Activated B cell treated with CpG ODN at 0.5 μM for 24 hours (primary cell): ENCODE measurements at regions not wholly inside any gene's neighbourhood (a gene's known extent, or its start where the extent isn't known, plus 50 kb on each side); places are given as distances from the start of the nearest gene placed in this dataset.

ENCODE experiments used
- ATAC-seq: fragments of 200-7000 bp; cut with Tn5 transposase; one replicate; pipeline ENCODE4 v1.10.0; 2021; ENCODE audit warnings: low read depth, mild to moderate bottlenecking, moderate library complexity
- CTCF ChIA-PET: fragments of 350-600 bp; sonication (Branson Sonifier 250); formaldehyde crosslinking; loops from one replicate; lab custom pipeline; 2021; ENCODE audit warnings: antibody characterized with exemption; lab: Charles Lee
- POLR2A ChIA-PET: fragments of 350-600 bp; sonication (Branson Sonifier 250); formaldehyde crosslinking; loops from one replicate; lab custom pipeline; 2021; ENCODE audit warnings: antibody characterized with exemption; lab: Charles Lee
- DNase-seq: peaks from one replicate; pipeline ENCODE4 v3.0.0; 2022
- H3K27ac Mint-ChIP-seq: one replicate; pipeline ENCODE4 v1.8.0; 2020; ENCODE audit warnings: mixed read lengths
- H3K27me3 Mint-ChIP-seq: one replicate; pipeline ENCODE4 v1.8.0; 2021; ENCODE audit warnings: mixed read lengths
- H3K36me3 Mint-ChIP-seq: one replicate; pipeline ENCODE4 v1.8.0; 2021; ENCODE audit warnings: low read depth, mixed read lengths
- H3K4me1 Mint-ChIP-seq: one replicate; pipeline ENCODE4 v1.8.0; 2021; ENCODE audit warnings: mixed read lengths
- H3K4me3 Mint-ChIP-seq: one replicate; pipeline ENCODE4 v1.8.0; 2020; ENCODE audit warnings: mild to moderate bottlenecking, mixed read lengths
- H3K9me3 Mint-ChIP-seq: one replicate; pipeline ENCODE4 v1.8.0; 2020; ENCODE audit warnings: mixed read lengths
- intact Hi-C: fragments of 100-400 bp; cut with micrococcal nuclease; formaldehyde crosslinking; loops from one replicate; pipeline ENCODE4 v1.15.1; 2024
- TF ChIP-seq, protein P1 (sequence below): fragments of 200-600 bp; IDR thresholded peaks from one replicate; pipeline ENCODE4 v1.8.0; 2022; ENCODE audit warnings: antibody characterized with exemption, mild to moderate bottlenecking

DNA sequence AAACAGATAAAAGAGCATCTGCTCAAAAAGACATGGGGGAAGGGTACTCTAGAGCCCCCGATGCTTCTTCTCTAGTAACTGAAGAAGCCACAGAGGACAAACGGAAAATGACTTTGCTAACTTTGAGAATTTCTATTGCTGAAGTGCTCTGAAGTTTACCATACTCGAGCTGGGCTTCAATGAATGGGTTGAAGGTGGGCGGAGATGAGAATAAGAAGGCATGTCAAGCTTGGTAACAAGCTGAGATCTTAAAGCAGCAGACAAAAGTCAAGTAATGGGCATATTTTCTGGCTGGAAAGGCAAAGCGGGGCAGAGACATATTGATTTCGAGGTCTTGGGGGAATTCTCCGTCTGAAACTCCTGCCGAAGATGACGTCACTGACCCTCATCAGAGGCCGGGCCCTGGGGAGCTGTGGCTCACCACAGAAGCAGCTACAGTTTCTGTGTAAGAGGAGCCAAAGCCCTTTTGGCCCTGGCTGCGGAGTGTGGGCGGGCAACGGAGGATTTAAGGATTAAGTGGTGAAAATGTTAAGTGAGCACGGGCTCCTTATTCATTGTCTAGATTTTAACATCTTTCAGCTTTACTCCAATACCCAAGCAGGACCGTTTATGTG is 115.8 kb upstream of the SLIT3 start:
- TF ChIP-seq, protein P1, sequence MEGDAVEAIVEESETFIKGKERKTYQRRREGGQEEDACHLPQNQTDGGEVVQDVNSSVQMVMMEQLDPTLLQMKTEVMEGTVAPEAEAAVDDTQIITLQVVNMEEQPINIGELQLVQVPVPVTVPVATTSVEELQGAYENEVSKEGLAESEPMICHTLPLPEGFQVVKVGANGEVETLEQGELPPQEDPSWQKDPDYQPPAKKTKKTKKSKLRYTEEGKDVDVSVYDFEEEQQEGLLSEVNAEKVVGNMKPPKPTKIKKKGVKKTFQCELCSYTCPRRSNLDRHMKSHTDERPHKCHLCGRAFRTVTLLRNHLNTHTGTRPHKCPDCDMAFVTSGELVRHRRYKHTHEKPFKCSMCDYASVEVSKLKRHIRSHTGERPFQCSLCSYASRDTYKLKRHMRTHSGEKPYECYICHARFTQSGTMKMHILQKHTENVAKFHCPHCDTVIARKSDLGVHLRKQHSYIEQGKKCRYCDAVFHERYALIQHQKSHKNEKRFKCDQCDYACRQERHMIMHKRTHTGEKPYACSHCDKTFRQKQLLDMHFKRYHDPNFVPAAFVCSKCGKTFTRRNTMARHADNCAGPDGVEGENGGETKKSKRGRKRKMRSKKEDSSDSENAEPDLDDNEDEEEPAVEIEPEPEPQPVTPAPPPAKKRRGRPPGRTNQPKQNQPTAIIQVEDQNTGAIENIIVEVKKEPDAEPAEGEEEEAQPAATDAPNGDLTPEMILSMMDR = no peak
- peaks cover 6% of the 10 kb centered on the region for H3K4me1 Mint-ChIP-seq
- DNase-seq (peak; percentile 26), ATAC-seq (peak; percentile 70)
- no peak overlapping the region for H3K4me3 Mint-ChIP-seq
- no peaks in the 10 kb centered on the region for H3K36me3 Mint-ChIP-seq
- no peak overlapping the region for H3K27ac Mint-ChIP-seq
- CTCF ChIA-PET = no interaction called here
- intact Hi-C loops = no loop called here
- no peaks in the 10 kb centered on the region for H3K9me3 Mint-ChIP-seq
- POLR2A ChIA-PET = no interaction called here
- no peaks in the 10 kb centered on the region for H3K27me3 Mint-ChIP-seq

DNA sequence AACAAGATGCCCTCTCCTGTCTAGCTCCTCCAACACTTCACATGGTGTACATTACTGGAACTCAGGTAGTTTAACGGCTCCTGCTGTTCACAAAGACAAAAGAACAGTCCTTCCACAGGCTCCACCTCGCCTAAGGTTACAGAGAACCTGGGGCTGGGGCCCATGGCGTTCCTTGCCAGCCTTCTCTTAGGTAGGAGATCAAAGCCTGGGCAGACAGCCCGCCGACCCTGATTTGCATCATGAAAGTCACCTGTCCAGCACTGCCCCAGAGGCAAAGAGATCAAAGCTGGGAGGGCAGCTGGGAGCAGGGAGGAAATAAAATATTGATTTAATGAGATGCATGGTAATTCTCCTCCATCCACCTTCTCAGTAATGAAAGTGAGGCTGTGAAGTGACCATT is 115.0 kb upstream of the SLIT3 start:
- Mint-ChIP-seq H3K36me3 (no peaks in the 10 kb centered on the region), H3K27me3 (no peaks in the 10 kb centered on the region), H3K4me3 (no peak overlapping the region), H3K27ac (no peak overlapping the region), H3K9me3 (no peaks in the 10 kb centered on the region), H3K4me1 (peaks cover 6% of the 10 kb centered on the region)
- ChIA-PET POLR2A (no interaction called here), CTCF (no interaction called here)
- DNase-seq (no peak), ATAC-seq (no peak)
- intact Hi-C loops = no loop called here
- TF ChIP-seq, protein P1 = no peak

DNA sequence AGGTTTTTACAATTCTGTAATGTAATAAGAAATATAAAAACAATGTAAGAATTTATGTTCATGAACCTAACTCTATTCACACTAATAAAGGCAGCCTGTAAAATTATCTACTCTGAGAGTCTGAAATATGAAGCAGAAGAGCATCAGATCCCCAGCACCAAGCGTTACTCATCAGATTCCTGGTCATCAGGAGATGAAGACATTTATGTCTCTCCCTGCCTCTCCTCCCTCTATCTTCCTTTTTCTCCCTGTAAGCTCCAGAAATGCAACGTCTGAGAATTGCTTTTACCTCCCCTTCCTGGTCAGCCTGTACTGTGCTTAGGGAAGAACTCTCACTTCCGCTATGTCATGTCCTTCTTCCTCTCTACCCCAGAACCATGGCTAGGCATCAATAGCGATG is 114.4 kb upstream of the SLIT3 start:
- Mint-ChIP-seq H3K4me3 (no peak overlapping the region), H3K4me1 (peaks cover 6% of the 10 kb centered on the region)

DNA sequence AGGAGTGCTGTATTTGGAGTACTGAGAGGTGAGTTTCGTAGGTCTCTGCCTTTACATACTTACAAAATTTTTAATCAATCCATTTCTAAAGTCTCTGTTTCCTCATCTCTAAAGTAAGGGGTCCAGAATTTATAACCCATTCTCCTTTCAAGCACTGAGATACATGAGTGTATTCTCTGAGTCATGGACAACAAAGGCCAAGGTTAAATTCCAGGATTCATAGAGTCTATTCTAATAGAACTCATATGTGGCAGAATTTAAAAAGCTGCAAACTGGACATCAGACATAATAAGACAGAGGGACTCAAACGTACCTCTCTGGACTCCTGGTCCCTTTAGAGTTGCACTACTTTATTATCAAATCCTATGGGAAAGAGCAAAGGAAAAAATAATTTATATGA is 112.5 kb upstream of the SLIT3 start:
- ATAC-seq = no peak
- H3K36me3 Mint-ChIP-seq = no peaks in the 10 kb centered on the region
- intact Hi-C loops = no loop called here
- no peaks in the 10 kb centered on the region for H3K9me3 Mint-ChIP-seq
- H3K4me3 Mint-ChIP-seq = no peak overlapping the region
- DNase-seq = no peak
- POLR2A ChIA-PET = no interaction called here
- CTCF ChIA-PET = no interaction called here
- H3K27ac Mint-ChIP-seq = no peak overlapping the region
- no peaks in the 10 kb centered on the region for H3K27me3 Mint-ChIP-seq
- TF ChIP-seq, protein P1 = no peak
- H3K4me1 Mint-ChIP-seq = peaks cover 6% of the 10 kb centered on the region

More for the DNA sequence above, 114.4 kb upstream of the SLIT3 start:
- POLR2A ChIA-PET = no interaction called here
- ATAC-seq (no peak), DNase-seq (no peak)
- Mint-ChIP-seq H3K27ac (no peak overlapping the region), H3K9me3 (no peaks in the 10 kb centered on the region), H3K27me3 (no peaks in the 10 kb centered on the region), H3K36me3 (no peaks in the 10 kb centered on the region)
- TF ChIP-seq, protein P1 = no peak
- intact Hi-C loops = no loop called here
- CTCF ChIA-PET = no interaction called here

DNA sequence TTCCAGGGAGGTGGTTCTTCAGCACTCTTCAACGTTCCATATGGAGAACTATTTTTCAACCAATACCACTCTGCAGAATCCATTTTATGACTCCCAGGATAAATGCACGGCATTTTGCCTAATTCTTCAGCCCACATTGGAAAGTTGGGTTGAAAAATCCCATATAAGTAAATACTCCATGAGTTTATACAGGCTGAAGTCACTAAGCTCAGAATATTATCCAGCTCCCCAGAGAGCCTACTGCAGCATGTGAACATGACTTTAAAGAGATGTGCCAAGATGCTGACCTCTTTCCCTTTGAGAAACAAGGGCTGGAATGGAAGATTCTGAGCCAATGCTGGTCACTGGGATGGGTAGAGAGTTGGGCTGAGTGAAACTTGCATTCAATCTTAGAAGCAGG is 111.9 kb upstream of the SLIT3 start:
- H3K4me3 Mint-ChIP-seq = no peak overlapping the region
- DNase-seq = no peak
- CTCF ChIA-PET = no interaction called here
- ATAC-seq = no peak
- TF ChIP-seq, protein P1 = no peak
- POLR2A ChIA-PET = no interaction called here
- intact Hi-C loops = no loop called here
- no peak overlapping the region for H3K27ac Mint-ChIP-seq
- no peaks in the 10 kb centered on the region for H3K36me3 Mint-ChIP-seq
- no peaks in the 10 kb centered on the region for H3K27me3 Mint-ChIP-seq
- no peaks in the 10 kb centered on the region for H3K9me3 Mint-ChIP-seq
- peaks cover 6% of the 10 kb centered on the region for H3K4me1 Mint-ChIP-seq
